Lower lobe of right lung (tissue), 2 donors: ENCODE measurements at regions not wholly inside any gene's neighbourhood (a gene's known extent, or its start where the extent isn't known, plus 50 kb on each side); places are given as distances from the start of the nearest gene placed in this dataset.

Experiments used
- ATAC-seq, 2 donors: fragments of 200-7000 bp; cut with Tn5 transposase; one replicate each; pipeline ENCODE4 v1.9.1; 2020 to 2022; ENCODE audit warnings: mild to moderate bottlenecking in 2 of 2, moderate library complexity in 2 of 2
- DNase-seq: peaks from one replicate; pipeline ENCODE4 v3.0.0-alpha.2; 2020
- H3K27ac ChIP-seq: fragments of 200-600 bp; one replicate; pipeline ENCODE4 v1.8.0; 2022
- H3K27me3 ChIP-seq: fragments of 200-600 bp; one replicate; pipeline ENCODE4 v1.8.0; 2022; ENCODE audit warnings: low read depth
- H3K36me3 ChIP-seq: fragments of 200-600 bp; one replicate; pipeline ENCODE4 v1.8.0; 2022; ENCODE audit warnings: mild to moderate bottlenecking
- H3K4me1 ChIP-seq: fragments of 200-600 bp; one replicate; pipeline ENCODE4 v1.8.0; 2022
- H3K4me3 ChIP-seq: fragments of 200-600 bp; one replicate; pipeline ENCODE4 v1.8.0; 2022; ENCODE audit warnings: mild to moderate bottlenecking
- H3K9me3 ChIP-seq: fragments of 200-600 bp; one replicate; pipeline ENCODE4 v1.8.0; 2022
- CTCF ChIP-seq: fragments of 200-600 bp; IDR thresholded peaks from one replicate; pipeline ENCODE4 v1.8.0; 2022; ENCODE audit warnings: antibody characterized with exemption, mild to moderate bottlenecking
- intact Hi-C: fragments of 100-400 bp; cut with DNase I; formaldehyde crosslinking; loops from one replicate; pipeline ENCODE4 v1.11.0; 2022
- donor health status: DM: no; HTN: yes; CAD: no; lungs with severe emphysema.

DNA sequence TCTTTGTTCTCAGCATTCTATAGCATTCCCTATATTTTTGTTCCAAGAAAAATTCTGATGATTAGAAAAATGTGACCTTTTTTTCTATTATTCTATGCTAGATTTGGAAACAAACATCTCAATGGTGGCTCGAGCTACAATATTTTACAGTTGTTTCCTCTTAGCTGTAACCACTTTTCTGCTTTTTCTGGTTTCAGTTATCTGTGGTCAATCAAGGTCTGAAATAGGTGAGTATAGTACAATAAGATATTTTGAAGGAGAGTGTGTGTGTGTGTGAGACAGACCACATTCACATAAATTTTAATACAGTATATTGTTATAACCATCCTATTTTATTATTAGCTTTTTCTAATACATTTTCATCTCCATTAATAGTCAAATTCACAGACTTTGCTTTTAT lies 564.5 kb upstream of the GHITM start:
- H3K4me3 ChIP-seq = no peak overlapping the region
- intact Hi-C loops = no loop called here
- TF ChIP-seq CTCF = no peak
- no peaks in the 10 kb centered on the region for H3K36me3 ChIP-seq
- no peak for DNase-seq
- H3K4me1 ChIP-seq = no peaks in the 10 kb centered on the region
- no peaks in the 10 kb centered on the region for H3K27me3 ChIP-seq
- no peak for ATAC-seq
- H3K27ac ChIP-seq = no peak overlapping the region
- no peaks in the 10 kb centered on the region for H3K9me3 ChIP-seq

DNA sequence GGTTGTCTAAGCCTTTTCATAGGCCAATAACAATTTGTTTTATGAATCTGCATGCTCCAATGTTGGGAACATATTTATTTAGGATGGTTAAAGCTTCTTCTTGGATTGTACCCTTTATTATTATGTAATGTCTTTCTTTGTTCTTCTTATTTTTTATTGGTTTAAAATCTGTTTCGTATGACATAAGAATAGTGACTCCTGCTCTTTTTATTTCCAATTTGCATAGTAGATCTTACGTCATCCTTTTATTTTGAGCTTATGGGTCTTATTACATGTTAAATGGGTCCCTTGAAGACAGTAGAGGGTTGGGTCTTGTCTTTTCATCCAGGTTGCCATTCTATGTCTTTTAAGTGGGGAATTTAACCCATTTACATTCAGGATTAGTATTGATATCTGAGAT lies 561.9 kb upstream of the GHITM start:
- intact Hi-C loops = no loop called here
- DNase-seq (no peak), ATAC-seq (no peak)
- H3K9me3 ChIP-seq = no peaks in the 10 kb centered on the region
- no peaks in the 10 kb centered on the region for H3K4me1 ChIP-seq
- H3K36me3 ChIP-seq = no peaks in the 10 kb centered on the region
- no peak overlapping the region for H3K27ac ChIP-seq
- no peak overlapping the region for H3K4me3 ChIP-seq
- no peaks in the 10 kb centered on the region for H3K27me3 ChIP-seq
- no peak for TF ChIP-seq CTCF

GRCh38 chr10:83580373-83581012 lies 558.8 kb upstream of the GHITM start:
- no peaks in the 10 kb centered on the region for H3K4me1 ChIP-seq
- DNase-seq (no peak), ATAC-seq (peak in 1 of 2 donors; percentile 15)
- no peaks in the 10 kb centered on the region for H3K36me3 ChIP-seq
- H3K4me3 ChIP-seq = no peak overlapping the region
- no peak overlapping the region for H3K27ac ChIP-seq
- H3K9me3 ChIP-seq = no peaks in the 10 kb centered on the region
- no peak for TF ChIP-seq CTCF
- intact Hi-C loops = no loop called here
- no peaks in the 10 kb centered on the region for H3K27me3 ChIP-seq

DNA sequence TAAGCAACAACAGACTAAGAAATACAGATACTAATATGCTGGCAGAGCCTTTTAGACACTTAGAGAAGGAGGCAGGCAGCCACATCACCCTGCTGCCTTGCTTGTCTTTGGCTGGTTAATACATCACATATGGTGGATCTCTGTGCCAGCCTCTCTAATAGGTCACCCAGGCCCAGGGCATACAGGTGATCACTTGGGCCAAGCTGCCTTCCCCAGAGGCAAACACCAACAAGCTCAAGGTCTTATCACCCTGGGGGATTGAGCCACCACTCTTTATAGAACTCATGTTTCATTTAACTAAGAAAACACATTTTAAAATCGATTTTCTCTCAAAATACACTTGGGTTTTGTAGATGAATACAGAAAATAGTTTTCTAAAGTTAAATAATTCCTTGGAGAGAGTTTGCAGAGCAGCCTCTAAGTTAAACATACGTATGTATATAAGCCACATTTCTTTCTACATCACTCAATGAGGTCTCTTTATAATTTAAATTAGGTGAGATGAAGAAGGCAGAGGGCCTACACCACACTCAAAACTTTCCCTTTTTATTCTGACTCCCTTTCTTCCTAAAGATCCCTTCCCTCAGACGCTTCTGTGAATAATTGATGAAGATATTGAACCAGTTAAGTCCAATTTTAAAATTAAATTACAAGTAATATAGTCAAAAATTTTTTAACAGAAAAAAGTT lies 556.8 kb upstream of the GHITM start:
- no peak for ATAC-seq
- DNase-seq = no peak
- H3K9me3 ChIP-seq = no peaks in the 10 kb centered on the region

GRCh38 chr10:83585686-83586085 lies 553.6 kb upstream of the GHITM start:
- DNase-seq (no peak), ATAC-seq (no peak)
- H3K27ac ChIP-seq = no peak overlapping the region
- no peak for TF ChIP-seq CTCF
- intact Hi-C loops = no loop called here
- H3K9me3 ChIP-seq = no peaks in the 10 kb centered on the region
- H3K4me3 ChIP-seq = no peak overlapping the region
- no peaks in the 10 kb centered on the region for H3K27me3 ChIP-seq
- H3K36me3 ChIP-seq = no peaks in the 10 kb centered on the region
- H3K4me1 ChIP-seq = no peaks in the 10 kb centered on the region

More for the DNA sequence above, 556.8 kb upstream of the GHITM start:
- no peaks in the 10 kb centered on the region for H3K36me3 ChIP-seq
- TF ChIP-seq CTCF = no peak
- no peaks in the 10 kb centered on the region for H3K27me3 ChIP-seq
- H3K4me3 ChIP-seq = no peak overlapping the region
- intact Hi-C loops = no loop called here
- no peak overlapping the region for H3K27ac ChIP-seq
- H3K4me1 ChIP-seq = no peaks in the 10 kb centered on the region
